Activated CD4-positive, alpha-beta T cell treated with anti-CD3 and anti-CD28 coated beads for 36 hours (primary cell): ENCODE measurements at regions not wholly inside any gene's neighbourhood (a gene's known extent, or its start where the extent isn't known, plus 50 kb on each side); places are given as distances from the start of the nearest gene placed in this dataset.
"Not testable (repeated sequence)": the region's sequence is repeated elsewhere in the genome, so short reads cannot be mapped to it uniquely, and the experiment has no call there.

Experiments
- ATAC-seq: fragments of 200-7000 bp; cut with Tn5 transposase; one replicate; pipeline ENCODE4 v1.10.0; 2021; ENCODE audit warnings: mild to moderate bottlenecking, moderate library complexity
- CTCF ChIA-PET: fragments of 350-600 bp; sonication (Branson Sonifier 250); formaldehyde crosslinking; loops from one replicate; lab custom pipeline; 2021; ENCODE audit warnings: antibody characterized with exemption; lab: Charles Lee
- POLR2A ChIA-PET: fragments of 350-600 bp; sonication (Branson Sonifier 250); formaldehyde crosslinking; loops from one replicate; lab custom pipeline; 2021; ENCODE audit warnings: antibody characterized with exemption, inconsistent platforms; lab: Charles Lee
- DNase-seq: peaks from one replicate; pipeline ENCODE4 v3.0.0-alpha.2; 2020
- H3K27ac Mint-ChIP-seq: one replicate; pipeline ENCODE4 v1.8.0; 2021; ENCODE audit warnings: mixed read lengths
- H3K27me3 Mint-ChIP-seq: one replicate; pipeline ENCODE4 v1.8.0; 2021; ENCODE audit warnings: mixed read lengths
- H3K36me3 Mint-ChIP-seq: one replicate; pipeline ENCODE4 v1.8.0; 2021; ENCODE audit warnings: low read depth, mixed read lengths
- H3K4me1 Mint-ChIP-seq: one replicate; pipeline ENCODE4 v1.8.0; 2021; ENCODE audit warnings: mixed read lengths
- H3K4me3 Mint-ChIP-seq: one replicate; pipeline ENCODE4 v1.8.0; 2021; ENCODE audit warnings: mild to moderate bottlenecking, moderate library complexity, mixed read lengths
- H3K9me3 Mint-ChIP-seq: one replicate; pipeline ENCODE4 v1.8.0; 2021; ENCODE audit warnings: low read depth, mixed read lengths
- intact Hi-C, 2 experiments: fragments of 100-400 bp; cut with DNase I in 1 of 2; cut with micrococcal nuclease in 1 of 2; formaldehyde crosslinking; loops; one replicate each; pipeline versions ENCODE4 v1.14.2 to v1.15.1; 2022 to 2024; cut with DNase I, micrococcal nuclease

- POLR2A ChIA-PET, H3K27me3 Mint-ChIP-seq, ATAC-seq, H3K27ac Mint-ChIP-seq, H3K4me1 Mint-ChIP-seq, H3K9me3 Mint-ChIP-seq, CTCF ChIA-PET, DNase-seq, H3K4me3 Mint-ChIP-seq, intact Hi-C loops, H3K36me3 Mint-ChIP-seq: not testable (repeated sequence)
Measured at GRCh38 chrX:109144173-109144572, 337.7 kb downstream of the GUCY2F start.

DNA sequence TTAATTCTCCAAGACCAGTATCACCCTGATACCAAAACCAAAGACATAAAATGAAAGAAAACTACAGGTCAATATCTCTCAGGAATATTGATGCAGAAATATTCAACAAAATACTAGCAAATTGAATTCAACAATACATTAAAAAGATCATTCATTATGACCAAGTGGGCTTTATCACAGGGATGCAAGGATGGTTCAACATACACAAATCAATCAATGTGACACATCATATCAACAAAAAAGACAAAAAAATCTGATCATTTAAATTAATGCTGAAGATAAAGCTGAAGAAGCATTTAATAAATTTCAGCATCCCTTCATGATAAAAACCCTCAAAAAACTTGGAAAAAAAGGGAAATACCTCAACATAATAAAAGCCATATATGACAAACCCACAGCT, 341.4 kb downstream of the GUCY2F start:
- POLR2A ChIA-PET = no interaction called here
- intact Hi-C loops = no loop called here
- H3K4me3 Mint-ChIP-seq = no peak overlapping the region
- no peaks in the 10 kb centered on the region for H3K9me3 Mint-ChIP-seq
- ATAC-seq = no peak
- H3K4me1 Mint-ChIP-seq = no peaks in the 10 kb centered on the region
- H3K27me3 Mint-ChIP-seq = no peaks in the 10 kb centered on the region
- no peak overlapping the region for H3K27ac Mint-ChIP-seq
- CTCF ChIA-PET = no interaction called here
- DNase-seq = no peak
- no peaks in the 10 kb centered on the region for H3K36me3 Mint-ChIP-seq

- no peak for DNase-seq
- Mint-ChIP-seq H3K4me3 (no peak overlapping the region), H3K4me1 (no peaks in the 10 kb centered on the region), H3K27me3 (no peaks in the 10 kb centered on the region), H3K36me3 (no peaks in the 10 kb centered on the region), H3K27ac (no peak overlapping the region), H3K9me3 (peaks cover 2% of the 10 kb centered on the region)
- ChIA-PET CTCF (no interaction called here), POLR2A (no interaction called here)
- ATAC-seq = no peak
- intact Hi-C loops = no loop called here
Measured at GRCh38 chrX:109134777-109135176, 347.1 kb downstream of the GUCY2F start.

DNA sequence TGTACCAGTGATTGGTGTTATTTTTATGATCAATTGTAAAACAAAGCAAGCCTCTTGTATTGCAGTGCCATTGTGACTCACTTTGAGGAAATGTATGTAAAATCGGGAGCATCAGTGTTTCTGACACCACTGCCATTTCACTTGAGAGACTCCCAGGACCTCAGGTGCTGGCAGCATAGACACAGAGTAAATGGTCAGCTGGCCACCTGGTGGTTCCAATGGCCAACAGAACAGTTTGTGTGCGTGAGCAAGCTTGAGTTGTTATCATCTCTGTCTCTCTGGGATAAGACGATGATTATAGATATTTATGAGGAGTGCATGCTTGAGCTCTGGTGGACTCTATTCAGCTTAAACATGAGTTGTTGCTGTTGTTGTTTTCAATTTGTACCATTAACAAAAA, 356.6 kb downstream of the GUCY2F start:
- ChIA-PET CTCF (no interaction called here), POLR2A (no interaction called here)
- Mint-ChIP-seq H3K4me1 (no peaks in the 10 kb centered on the region), H3K9me3 (peaks cover 6% of the 10 kb centered on the region), H3K27me3 (no peaks in the 10 kb centered on the region), H3K4me3 (no peak overlapping the region), H3K27ac (no peak overlapping the region), H3K36me3 (no peaks in the 10 kb centered on the region)
- DNase-seq (no peak), ATAC-seq (no peak)
- intact Hi-C loops = no loop called here

DNA sequence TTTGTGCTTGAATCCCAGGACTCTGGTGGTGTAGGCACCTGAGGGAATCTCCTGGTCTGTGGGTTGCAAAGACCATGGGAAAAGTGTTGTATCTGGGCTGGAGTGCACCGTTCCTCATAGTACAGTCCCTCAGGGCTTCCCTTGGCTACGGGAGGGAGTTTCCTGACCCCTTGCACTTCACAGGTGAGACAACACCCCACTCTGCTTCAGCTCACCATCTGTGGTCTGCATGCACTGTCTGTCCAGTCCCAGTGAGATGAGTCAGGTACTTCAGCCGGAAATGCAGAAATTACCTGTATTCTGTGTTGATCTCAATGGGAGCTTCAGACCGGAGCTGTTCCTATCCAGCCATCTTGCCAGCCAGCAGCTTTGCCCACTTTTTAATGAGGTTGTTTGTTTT, 353.0 kb upstream of the IRS4 start:
- no peaks in the 10 kb centered on the region for H3K36me3 Mint-ChIP-seq
- no peak overlapping the region for H3K27ac Mint-ChIP-seq
- ATAC-seq (no peak), DNase-seq (no peak)
- POLR2A ChIA-PET = no interaction called here
- H3K4me1 Mint-ChIP-seq = no peaks in the 10 kb centered on the region
- CTCF ChIA-PET = no interaction called here
- peaks cover 5% of the 10 kb centered on the region for H3K9me3 Mint-ChIP-seq
- intact Hi-C loops = no loop called here
- H3K4me3 Mint-ChIP-seq = no peak overlapping the region
- H3K27me3 Mint-ChIP-seq = no peaks in the 10 kb centered on the region

DNA sequence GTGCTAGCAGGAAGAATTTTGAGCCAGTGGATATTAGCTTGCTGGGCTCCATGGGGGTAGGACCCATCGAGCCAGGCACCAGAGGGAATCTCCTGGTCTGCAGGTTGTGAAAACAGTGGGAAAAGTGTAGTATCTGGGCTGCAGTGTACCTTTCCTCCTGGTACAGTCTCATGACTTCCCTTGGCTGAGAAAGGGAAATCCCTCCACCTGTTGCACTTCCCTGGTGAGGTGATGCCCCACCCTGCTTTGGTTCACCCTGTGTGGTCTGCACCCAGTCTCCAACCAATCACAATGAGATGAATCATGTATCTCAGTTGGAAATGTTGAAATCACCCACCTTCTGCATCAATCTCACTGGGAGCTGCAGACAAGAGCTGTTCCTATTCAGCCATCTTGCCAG, 341.4 kb upstream of the IRS4 start:
- ATAC-seq = no peak
- intact Hi-C loops = no loop called here
- CTCF ChIA-PET = no interaction called here
- no peak overlapping the region for H3K4me3 Mint-ChIP-seq
- no peaks in the 10 kb centered on the region for H3K36me3 Mint-ChIP-seq
- peaks cover 6% of the 10 kb centered on the region for H3K9me3 Mint-ChIP-seq
- POLR2A ChIA-PET = no interaction called here
- no peaks in the 10 kb centered on the region for H3K27me3 Mint-ChIP-seq
- no peak for DNase-seq
- no peaks in the 10 kb centered on the region for H3K4me1 Mint-ChIP-seq
- H3K27ac Mint-ChIP-seq = no peak overlapping the region

DNA sequence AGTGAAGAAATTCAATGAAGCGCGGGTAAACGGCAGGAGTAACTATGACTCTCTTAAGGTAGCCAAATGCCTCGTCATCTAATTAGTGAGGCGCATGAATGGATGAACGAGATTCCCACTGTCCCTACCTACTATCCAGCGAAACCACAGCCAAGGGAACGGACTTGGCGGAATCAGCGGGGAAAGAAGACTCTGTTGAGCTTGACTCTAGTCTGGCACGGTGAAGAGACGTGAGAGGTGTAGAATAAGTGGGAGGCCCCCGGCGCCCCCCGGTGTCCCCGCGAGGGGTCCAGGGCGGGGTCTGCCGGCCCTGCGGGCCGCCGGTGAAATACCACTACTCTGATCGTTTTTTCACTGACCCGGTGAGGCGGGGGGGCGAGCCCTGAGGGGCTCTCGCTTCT, 317.8 kb upstream of the IRS4 start:
- intact Hi-C loops, H3K27ac Mint-ChIP-seq, H3K27me3 Mint-ChIP-seq, ATAC-seq, H3K36me3 Mint-ChIP-seq, POLR2A ChIA-PET, H3K9me3 Mint-ChIP-seq, H3K4me1 Mint-ChIP-seq, H3K4me3 Mint-ChIP-seq: not testable (repeated sequence)
- DNase-seq = peak; percentile 22
- CTCF ChIA-PET = interaction anchor here (0.7 kb wide), 1 partner anchor 514 kb away, joined by 3 read pairs; no protein-coding TSS in a partner anchor

DNA sequence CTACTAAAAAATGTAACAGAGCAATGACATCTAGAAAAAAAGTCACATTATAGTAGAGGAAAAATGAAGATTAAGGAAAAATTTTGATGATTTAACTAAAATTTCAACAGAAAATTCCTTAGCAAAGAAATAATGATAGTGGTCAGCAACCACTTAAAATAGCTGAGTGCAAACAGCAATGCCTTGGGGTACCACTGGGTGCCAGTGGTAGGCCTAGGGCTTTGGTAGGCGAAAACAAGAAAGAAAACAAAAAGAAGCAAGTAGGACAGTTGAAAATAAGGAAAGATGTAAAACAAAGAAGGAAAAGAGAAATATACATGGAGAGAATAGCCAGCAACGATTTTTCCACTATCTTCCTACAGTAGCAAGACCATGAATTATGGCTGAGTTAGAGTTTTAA, 313.5 kb upstream of the IRS4 start:
- CTCF ChIA-PET = no interaction called here
- DNase-seq (no peak), ATAC-seq (no peak)
- no peaks in the 10 kb centered on the region for H3K4me1 Mint-ChIP-seq
- no peak overlapping the region for H3K4me3 Mint-ChIP-seq
- no peak overlapping the region for H3K27ac Mint-ChIP-seq
- H3K9me3 Mint-ChIP-seq = no peaks in the 10 kb centered on the region
- POLR2A ChIA-PET = no interaction called here
- no peaks in the 10 kb centered on the region for H3K27me3 Mint-ChIP-seq
- no peaks in the 10 kb centered on the region for H3K36me3 Mint-ChIP-seq
- intact Hi-C loops = no loop called here

- Mint-ChIP-seq H3K4me1 (no peaks in the 10 kb centered on the region), H3K27ac (no peak overlapping the region), H3K27me3 (no peaks in the 10 kb centered on the region), H3K9me3 (no peaks in the 10 kb centered on the region), H3K36me3 (no peaks in the 10 kb centered on the region), H3K4me3 (no peak overlapping the region)
- ChIA-PET CTCF (no interaction called here), POLR2A (no interaction called here)
- DNase-seq (no peak), ATAC-seq (no peak)
- intact Hi-C loops = no loop called here
Measured at GRCh38 chrX:109049416-109049815, 313.1 kb upstream of the IRS4 start.

GRCh38 chrX:109040057-109040456, 303.7 kb upstream of the IRS4 start:
- H3K36me3 Mint-ChIP-seq = no peaks in the 10 kb centered on the region
- H3K9me3 Mint-ChIP-seq = no peaks in the 10 kb centered on the region
- no peaks in the 10 kb centered on the region for H3K4me1 Mint-ChIP-seq
- no peak overlapping the region for H3K27ac Mint-ChIP-seq
- ChIA-PET CTCF (no interaction called here), POLR2A (no interaction called here)
- intact Hi-C loops = no loop called here
- ATAC-seq = no peak
- H3K4me3 Mint-ChIP-seq = no peak overlapping the region
- no peak for DNase-seq
- H3K27me3 Mint-ChIP-seq = no peaks in the 10 kb centered on the region

DNA sequence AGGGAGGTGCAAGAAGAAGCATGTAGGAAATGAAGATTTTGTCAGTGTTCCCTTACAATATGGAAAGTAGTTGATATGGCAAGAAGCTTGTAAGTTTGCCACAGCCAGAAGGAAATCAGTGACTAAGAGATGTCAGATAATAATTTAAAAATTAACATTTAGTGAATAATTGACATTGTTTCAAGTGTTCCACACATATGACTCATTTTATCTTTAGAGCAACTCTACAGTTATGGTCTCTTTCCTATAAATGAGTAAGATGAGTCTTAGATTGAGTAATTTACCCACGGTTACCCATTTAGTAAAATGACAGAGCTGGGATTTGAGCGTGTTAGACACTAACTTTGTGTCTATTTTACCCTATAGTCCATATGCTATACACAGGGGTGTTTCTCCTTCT, 300.3 kb upstream of the IRS4 start:
- ChIA-PET POLR2A (interaction anchor here (0.6 kb wide), 1 partner anchor 471 kb away, joined by 3 read pairs; no protein-coding TSS in a partner anchor), CTCF (no interaction called here)
- H3K36me3 Mint-ChIP-seq = no peaks in the 10 kb centered on the region
- DNase-seq (no peak), ATAC-seq (no peak)
- no peaks in the 10 kb centered on the region for H3K27me3 Mint-ChIP-seq
- H3K4me1 Mint-ChIP-seq = no peaks in the 10 kb centered on the region
- no peak overlapping the region for H3K27ac Mint-ChIP-seq
- intact Hi-C loops = no loop called here
- H3K4me3 Mint-ChIP-seq = no peak overlapping the region
- no peaks in the 10 kb centered on the region for H3K9me3 Mint-ChIP-seq

DNA sequence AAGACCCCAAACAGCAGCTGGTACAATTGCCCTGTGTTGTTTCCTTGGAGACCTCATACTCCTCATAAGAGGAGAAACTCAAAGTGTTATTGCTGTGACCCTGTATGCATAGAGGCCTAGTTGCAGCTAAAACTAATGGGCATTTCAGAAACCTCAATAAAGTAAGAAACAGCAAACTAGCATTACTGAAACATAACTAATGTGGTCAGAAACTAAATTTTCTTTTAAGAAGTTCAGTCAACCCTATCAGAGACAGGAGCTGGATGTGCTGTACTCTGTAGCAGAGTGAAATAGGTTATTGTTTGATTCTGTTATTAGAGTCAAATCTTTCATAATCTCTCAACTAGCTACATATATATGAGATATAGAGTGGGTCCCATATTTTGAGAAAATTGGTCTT, 257.5 kb upstream of the IRS4 start:
- ChIA-PET CTCF (no interaction called here), POLR2A (no interaction called here)
- Mint-ChIP-seq H3K4me1 (no peaks in the 10 kb centered on the region), H3K27me3 (no peaks in the 10 kb centered on the region), H3K27ac (no peak overlapping the region), H3K36me3 (no peaks in the 10 kb centered on the region), H3K4me3 (no peak overlapping the region), H3K9me3 (peaks cover 13% of the 10 kb centered on the region)
- DNase-seq (no peak), ATAC-seq (no peak)
- intact Hi-C loops = no loop called here

GRCh38 chrX:108972899-108973298, 236.5 kb upstream of the IRS4 start:
- CTCF ChIA-PET, POLR2A ChIA-PET, H3K4me1 Mint-ChIP-seq, intact Hi-C loops, H3K9me3 Mint-ChIP-seq, H3K4me3 Mint-ChIP-seq, DNase-seq, ATAC-seq, H3K27ac Mint-ChIP-seq, H3K36me3 Mint-ChIP-seq, H3K27me3 Mint-ChIP-seq: not testable (repeated sequence)
